Spleen (tissue), 11 donors: ENCODE measurements at regions not wholly inside any gene's neighbourhood (a gene's known extent, or its start where the extent isn't known, plus 50 kb on each side); places are given as distances from the start of the nearest gene placed in this dataset.

ENCODE experiments used
- DNase-seq: peaks from one replicate; pipeline ENCODE4 v3.0.0-alpha.2; 2020
- H3K27ac ChIP-seq, 8 donors: fragments of 200-600 bp; sonication (generic) in 7 of 8; 1 replicate in 4 of 8; 2 replicates in 4 of 8; pipeline versions ENCODE4 v1.5.0 to v1.8.0; 2016 to 2021; ENCODE audit warnings: inconsistent platforms in 4 of 8, mild to moderate bottlenecking in 4 of 8, moderate library complexity in 1 of 8
- H3K27me3 ChIP-seq, 7 donors: fragments of 200-600 bp; sonication (generic) in 6 of 7; replicated peaks in 1 of 7; 1 replicate in 4 of 7; 2 replicates in 3 of 7; pipeline versions ENCODE4 v1.5.0 to v1.8.0; 2016 to 2021; ENCODE audit warnings: inconsistent platforms in 3 of 7, mild to moderate bottlenecking in 1 of 7
- H3K36me3 ChIP-seq, 6 donors: fragments of 200-600 bp; sonication (generic) in 5 of 6; 1 replicate in 4 of 6; 2 replicates in 2 of 6; pipeline versions ENCODE4 v1.5.0 to v1.8.0; 2016 to 2021; ENCODE audit warnings: inconsistent platforms in 2 of 6
- H3K4me1 ChIP-seq, 6 donors: fragments of 200-600 bp; sonication (generic) in 5 of 6; 1 replicate in 3 of 6; 2 replicates in 3 of 6; pipeline versions ENCODE4 v1.5.0 to v1.8.0; 2016 to 2021; ENCODE audit warnings: inconsistent platforms in 3 of 6
- H3K4me3 ChIP-seq, 8 donors: fragments of 200-600 bp; sonication (generic) in 7 of 8; 1 replicate in 4 of 8; 2 replicates in 4 of 8; pipeline versions ENCODE4 v1.5.0 to v1.8.0; 2016 to 2021; ENCODE audit warnings: inconsistent platforms in 4 of 8, mild to moderate bottlenecking in 4 of 8, moderate library complexity in 2 of 8
- H3K9me3 ChIP-seq, 8 donors: fragments of 200-600 bp; sonication (generic) in 7 of 8; 1 replicate in 4 of 8; 2 replicates in 4 of 8; pipeline versions ENCODE4 v1.5.0 to v1.8.0; 2016 to 2021; ENCODE audit warnings: inconsistent platforms in 4 of 8
- POLR2A ChIP-seq, 3 donors: fragments of 450-650 bp; IDR thresholded peaks; one replicate each; pipeline ENCODE4 v1.5.1; 2017; ENCODE audit warnings: antibody characterized with exemption in 3 of 3, mild to moderate bottlenecking in 1 of 3
- POLR2AphosphoS5 ChIP-seq, 3 donors: sonication (generic); formaldehyde crosslinking; IDR thresholded peaks; one replicate each; pipeline ENCODE4 v1.5.1; 2017; ENCODE audit warnings: antibody characterized with exemption in 3 of 3
- WGBS, 5 donors: extraction: QIAGEN DNeasy Blood & Tissue Kit in 3 of 5; methylation state at CpG; one replicate each; pipeline versions ENCODE4 v1.1.5 to v1.1.7; 2013 to 2018; 5-methylcytosine and 5-hydroxymethylcytosine counted together
- intact Hi-C: fragments of 100-400 bp; cut with DNase I; formaldehyde crosslinking; loops from one replicate; pipeline ENCODE4 v1.15.0; 2023; ENCODE audit warnings: low total_unique reads
- TF ChIP-seq, protein P1 (sequence below), 11 experiments: fragments of 200-600 bp in 7 of 11; fragments of 450-650 bp in 4 of 11; sonication (generic) in 4 of 11; IDR thresholded peaks in 8 of 11; conservative IDR thresholded peaks in 3 of 11; 1 replicate in 7 of 11; 2 replicates in 4 of 11; pipeline versions ENCODE4 v1.4.0 to v1.8.0; 2016 to 2021; ENCODE audit warnings: antibody characterized with exemption in 11 of 11, inconsistent platforms in 4 of 11, mild to moderate bottlenecking in 1 of 11
- donor health status: healthy with polysubstance abuse.
- donor health status: DM: no; HTN: no; CAD: no; lungs with moderate emphysema.
- donor health status: DM: no; HTN: no; CAD: no.
- donor health status: Bipolar disorder and iron deficiency.
- donor health status: healthy.
- donor health status: DM: no; HTN: no; CAD: no.
- donor health status: DM: yes; HTN: yes; CAD: no.

GRCh38 chr6:149212206-149212605, 105.3 kb upstream of the TAB2 start:
- intact Hi-C loops = no loop called here

GRCh38 chr6:149212892-149213801, 104.4 kb upstream of the TAB2 start:
- intact Hi-C loops = no loop called here
- WGBS, 5 donors = 36 to 50% (median 42%) methylated on average over 9 of the region's 9 CpGs

More at GRCh38 chr6:149212206-149212605, 105.3 kb upstream of the TAB2 start:
- TF ChIP-seq POLR2AphosphoS5 (IDR thresholded peaks at IDR 0.05) (no peak), POLR2A (IDR thresholded peaks at IDR 0.05) (no peak)
- TF ChIP-seq, protein P1, sequence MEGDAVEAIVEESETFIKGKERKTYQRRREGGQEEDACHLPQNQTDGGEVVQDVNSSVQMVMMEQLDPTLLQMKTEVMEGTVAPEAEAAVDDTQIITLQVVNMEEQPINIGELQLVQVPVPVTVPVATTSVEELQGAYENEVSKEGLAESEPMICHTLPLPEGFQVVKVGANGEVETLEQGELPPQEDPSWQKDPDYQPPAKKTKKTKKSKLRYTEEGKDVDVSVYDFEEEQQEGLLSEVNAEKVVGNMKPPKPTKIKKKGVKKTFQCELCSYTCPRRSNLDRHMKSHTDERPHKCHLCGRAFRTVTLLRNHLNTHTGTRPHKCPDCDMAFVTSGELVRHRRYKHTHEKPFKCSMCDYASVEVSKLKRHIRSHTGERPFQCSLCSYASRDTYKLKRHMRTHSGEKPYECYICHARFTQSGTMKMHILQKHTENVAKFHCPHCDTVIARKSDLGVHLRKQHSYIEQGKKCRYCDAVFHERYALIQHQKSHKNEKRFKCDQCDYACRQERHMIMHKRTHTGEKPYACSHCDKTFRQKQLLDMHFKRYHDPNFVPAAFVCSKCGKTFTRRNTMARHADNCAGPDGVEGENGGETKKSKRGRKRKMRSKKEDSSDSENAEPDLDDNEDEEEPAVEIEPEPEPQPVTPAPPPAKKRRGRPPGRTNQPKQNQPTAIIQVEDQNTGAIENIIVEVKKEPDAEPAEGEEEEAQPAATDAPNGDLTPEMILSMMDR (IDR thresholded peaks at IDR 0.05 in 8 of 11, conservative IDR thresholded peaks at IDR 0.05 in 3 of 11) = no peak
- no peak overlapping the region for H3K27ac ChIP-seq
- DNase-seq = no peak
- H3K36me3 ChIP-seq = no peaks in the 10 kb centered on the region
- no peaks in the 10 kb centered on the region for H3K27me3 ChIP-seq
- 55 to 83% (median 78%) methylated on average over 6 of the region's 6 CpGs for WGBS, 5 donors
- peaks cover 0 to 37% (median 26%) of the 10 kb centered on the region in 6 donors for H3K4me1 ChIP-seq
- no peaks in the 10 kb centered on the region for H3K9me3 ChIP-seq
- H3K4me3 ChIP-seq = no peak overlapping the region

GRCh38 chr6:149213829-149214228, 103.7 kb upstream of the TAB2 start:
- no peaks in the 10 kb centered on the region for H3K36me3 ChIP-seq
- WGBS, 5 donors = 79 to 88% (median 84%) methylated on average over 4 of the region's 4 CpGs
- H3K9me3 ChIP-seq = no peaks in the 10 kb centered on the region
- no peak for DNase-seq
- no peak overlapping the region for H3K27ac ChIP-seq
- intact Hi-C loops = no loop called here
- no peaks in the 10 kb centered on the region for H3K27me3 ChIP-seq
- TF ChIP-seq POLR2AphosphoS5 (IDR thresholded peaks at IDR 0.05) (no peak), POLR2A (IDR thresholded peaks at IDR 0.05) (no peak)
- TF ChIP-seq, protein P1 (IDR thresholded peaks at IDR 0.05 in 8 of 11, conservative IDR thresholded peaks at IDR 0.05 in 3 of 11) = no peak
- H3K4me1 ChIP-seq = peaks cover 0 to 37% (median 26%) of the 10 kb centered on the region in 6 donors
- no peak overlapping the region for H3K4me3 ChIP-seq

More at GRCh38 chr6:149212892-149213801, 104.4 kb upstream of the TAB2 start:
- no peaks in the 10 kb centered on the region for H3K27me3 ChIP-seq
- no peaks in the 10 kb centered on the region for H3K9me3 ChIP-seq
- no peaks in the 10 kb centered on the region for H3K36me3 ChIP-seq
- no peak overlapping the region for H3K4me3 ChIP-seq
- peaks cover 0 to 37% (median 26%) of the 10 kb centered on the region in 6 donors for H3K4me1 ChIP-seq
- TF ChIP-seq POLR2A (IDR thresholded peaks at IDR 0.05) (no peak), POLR2AphosphoS5 (IDR thresholded peaks at IDR 0.05) (no peak)
- TF ChIP-seq, protein P1 (IDR thresholded peaks at IDR 0.05 in 8 of 11, conservative IDR thresholded peaks at IDR 0.05 in 3 of 11) = no peak
- no peak for DNase-seq
- H3K27ac ChIP-seq = peak overlapping the region in 1 of 8 donors; percentile 7

DNA sequence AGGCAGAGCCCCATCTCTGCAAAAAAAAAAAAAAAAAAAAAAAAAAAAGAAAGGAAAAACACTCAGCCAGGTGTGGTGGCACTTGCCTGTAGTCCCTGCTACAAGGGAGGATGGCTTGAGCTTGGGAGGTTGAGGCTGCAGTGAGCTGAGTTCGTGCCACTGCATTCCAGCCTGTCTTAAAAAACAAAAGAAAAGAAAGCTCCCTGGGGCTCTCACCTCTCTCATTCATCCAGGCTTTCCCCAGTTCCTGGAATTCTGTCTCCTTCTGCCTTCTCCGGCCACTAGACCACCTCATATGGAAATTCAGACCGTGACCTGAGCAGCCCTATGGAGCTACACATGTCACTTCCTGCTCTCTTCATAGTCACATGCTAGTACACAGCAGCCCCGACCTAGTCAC, 101.1 kb upstream of the TAB2 start:
- Histone ChIP-seq H3K27ac (no peak overlapping the region), H3K9me3 (no peaks in the 10 kb centered on the region), H3K4me1 (peaks cover 0 to 22% (median 12%) of the 10 kb centered on the region in 6 donors), H3K4me3 (no peak overlapping the region), H3K36me3 (no peaks in the 10 kb centered on the region), H3K27me3 (no peaks in the 10 kb centered on the region)
- TF ChIP-seq, protein P1 (IDR thresholded peaks at IDR 0.05 in 8 of 11, conservative IDR thresholded peaks at IDR 0.05 in 3 of 11) = no peak
- no peak for TF ChIP-seq POLR2A (IDR thresholded peaks at IDR 0.05)
- TF ChIP-seq POLR2AphosphoS5 (IDR thresholded peaks at IDR 0.05) = no peak
- WGBS, 5 donors = 85 to 93% (median 87%) methylated on average over 4 of the region's 4 CpGs
- no peak for DNase-seq
- intact Hi-C loops = no loop called here
